ENCODE measurements at regions not wholly inside any gene's neighbourhood (a gene's known extent, or its start where the extent isn't known, plus 50 kb on each side); places are given as distances from the start of the nearest gene placed in this dataset.

DNA sequence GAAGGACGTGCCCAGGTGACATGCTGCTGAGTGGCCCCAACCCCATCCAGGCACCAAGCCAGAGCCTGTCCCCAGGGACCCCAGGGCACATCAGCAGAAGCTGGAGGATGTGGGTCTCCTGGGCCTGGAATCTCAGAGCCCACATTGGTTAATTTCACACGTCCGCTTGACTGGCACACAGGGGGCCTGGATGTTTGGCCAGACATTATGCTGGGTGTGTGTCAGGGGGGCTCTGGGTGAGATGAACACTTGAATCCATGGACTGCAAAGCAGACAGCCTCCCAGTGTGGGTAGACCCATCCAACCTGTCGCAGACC lies 79.1 kb upstream of the RET start:
- no peaks in the 10 kb centered on the region for H3K79me2 ChIP-seq (ENCODE audit: insufficient read depth, low read length)
- H3K4me3 Mint-ChIP-seq (ENCODE audit: unreplicated experiment), result no peak overlapping the region
- peaks cover 32% of the 10 kb centered on the region for H3K27me3 Mint-ChIP-seq (ENCODE audit: low read depth, unreplicated experiment)
- no peak overlapping the region for H3K27ac ChIP-seq (ENCODE audit: low read depth, low read length)
- H2AFZ ChIP-seq (ENCODE audit: low read depth, low read length), result no peak overlapping the region
- no peaks in the 10 kb centered on the region for H3K36me3 ChIP-seq (ENCODE audit: insufficient read depth, low read length)
- H3K9me3 Mint-ChIP-seq (ENCODE audit: unreplicated experiment), result peaks cover 4% of the 10 kb centered on the region
- no peaks in the 10 kb centered on the region for H3K4me1 ChIP-seq (ENCODE audit: insufficient read depth, low read length)
- H3K27me3 ChIP-seq (ENCODE audit: insufficient read depth, low read length), result no peaks in the 10 kb centered on the region
- no peaks in the 10 kb centered on the region for H3K36me3 Mint-ChIP-seq (ENCODE audit: low read depth, unreplicated experiment)
- TF ChIP-seq, protein P1, sequence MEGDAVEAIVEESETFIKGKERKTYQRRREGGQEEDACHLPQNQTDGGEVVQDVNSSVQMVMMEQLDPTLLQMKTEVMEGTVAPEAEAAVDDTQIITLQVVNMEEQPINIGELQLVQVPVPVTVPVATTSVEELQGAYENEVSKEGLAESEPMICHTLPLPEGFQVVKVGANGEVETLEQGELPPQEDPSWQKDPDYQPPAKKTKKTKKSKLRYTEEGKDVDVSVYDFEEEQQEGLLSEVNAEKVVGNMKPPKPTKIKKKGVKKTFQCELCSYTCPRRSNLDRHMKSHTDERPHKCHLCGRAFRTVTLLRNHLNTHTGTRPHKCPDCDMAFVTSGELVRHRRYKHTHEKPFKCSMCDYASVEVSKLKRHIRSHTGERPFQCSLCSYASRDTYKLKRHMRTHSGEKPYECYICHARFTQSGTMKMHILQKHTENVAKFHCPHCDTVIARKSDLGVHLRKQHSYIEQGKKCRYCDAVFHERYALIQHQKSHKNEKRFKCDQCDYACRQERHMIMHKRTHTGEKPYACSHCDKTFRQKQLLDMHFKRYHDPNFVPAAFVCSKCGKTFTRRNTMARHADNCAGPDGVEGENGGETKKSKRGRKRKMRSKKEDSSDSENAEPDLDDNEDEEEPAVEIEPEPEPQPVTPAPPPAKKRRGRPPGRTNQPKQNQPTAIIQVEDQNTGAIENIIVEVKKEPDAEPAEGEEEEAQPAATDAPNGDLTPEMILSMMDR (IDR thresholded peaks at IDR 0.05; ENCODE audit: insufficient read depth, low read depth, low read length), result no peak
- no peak for TF ChIP-seq EZH2 (IDR thresholded peaks at IDR 0.05; ENCODE audit: insufficient read depth, low read length)
- H3K27ac Mint-ChIP-seq (ENCODE audit: unreplicated experiment), result no peak overlapping the region
- H3K4me3 ChIP-seq (ENCODE audit: insufficient read depth, low read depth, low read length), result no peak overlapping the region
- no peaks in the 10 kb centered on the region for H3K9me3 ChIP-seq (ENCODE audit: insufficient read depth, low read depth, low read length)
- no peak for DNase-seq (ENCODE audit: low read depth)
- no peak for FAIRE-seq
- H3K4me2 ChIP-seq (ENCODE audit: low read length), result no peak overlapping the region
- no peaks in the 10 kb centered on the region for H3K4me1 Mint-ChIP-seq (ENCODE audit: low read depth, unreplicated experiment)
- H4K20me1 ChIP-seq (ENCODE audit: insufficient read depth, low read length), result no peaks in the 10 kb centered on the region
- H3K9ac ChIP-seq (ENCODE audit: low read length), result no peak overlapping the region

DNA sequence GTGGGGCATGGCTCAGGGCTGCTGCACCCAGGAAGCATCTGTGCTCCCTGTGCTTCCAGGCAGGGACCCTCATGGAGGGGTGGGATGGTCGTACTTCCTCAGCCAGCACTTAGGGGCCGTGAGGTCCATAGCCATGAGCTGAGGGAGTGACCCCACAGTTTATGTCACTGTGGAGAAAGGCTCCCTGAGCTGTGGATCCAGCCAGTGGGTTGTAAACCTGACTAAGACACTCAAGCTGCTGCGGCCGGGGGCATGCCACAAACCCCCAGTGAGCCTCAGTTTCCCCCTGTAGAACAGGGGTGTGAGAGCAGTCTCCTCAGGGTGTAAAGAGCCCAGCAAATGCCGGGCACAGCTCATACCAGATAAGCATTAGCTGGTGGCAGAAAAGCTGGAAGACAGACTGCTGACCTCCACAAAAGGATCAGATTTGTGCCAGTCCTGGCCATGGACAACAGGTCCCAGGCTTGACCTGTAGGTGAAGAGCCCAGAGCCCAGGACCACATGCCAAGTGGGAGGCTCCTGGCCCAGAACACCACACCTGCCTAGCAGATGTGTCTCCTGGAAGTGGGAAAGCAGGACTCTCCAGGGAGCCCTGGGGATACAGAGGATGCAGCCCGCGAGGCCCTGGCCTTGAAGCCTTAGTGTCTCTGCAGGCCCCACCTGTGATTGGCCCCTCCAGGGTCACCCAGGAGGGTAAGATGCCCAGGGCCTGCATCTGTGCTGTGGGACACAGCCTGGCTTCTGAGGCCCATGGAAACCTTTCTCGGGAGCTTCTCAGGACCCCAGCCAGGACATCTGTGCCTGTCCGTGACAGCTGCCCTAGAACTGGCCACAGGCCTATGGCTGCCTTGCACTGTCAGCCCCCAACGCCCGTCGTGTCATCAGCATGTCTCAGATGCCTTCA lies 78.1 kb upstream of the RET start:
- H3K4me3 Mint-ChIP-seq (ENCODE audit: unreplicated experiment), result no peak overlapping the region
- H3K36me3 ChIP-seq (ENCODE audit: insufficient read depth, low read length), result no peaks in the 10 kb centered on the region
- H3K27ac ChIP-seq (ENCODE audit: low read depth, low read length), result no peak overlapping the region
- H3K9ac ChIP-seq (ENCODE audit: low read length), result no peak overlapping the region
- no peaks in the 10 kb centered on the region for H3K79me2 ChIP-seq (ENCODE audit: insufficient read depth, low read length)
- H3K36me3 Mint-ChIP-seq (ENCODE audit: low read depth, unreplicated experiment), result no peaks in the 10 kb centered on the region
- no peak overlapping the region for H3K4me3 ChIP-seq (ENCODE audit: insufficient read depth, low read depth, low read length)
- no peaks in the 10 kb centered on the region for H3K4me1 ChIP-seq (ENCODE audit: insufficient read depth, low read length)
- H3K27me3 ChIP-seq (ENCODE audit: insufficient read depth, low read length), result no peaks in the 10 kb centered on the region
- no peak for FAIRE-seq
- no peaks in the 10 kb centered on the region for H4K20me1 ChIP-seq (ENCODE audit: insufficient read depth, low read length)
- no peak overlapping the region for H3K27ac Mint-ChIP-seq (ENCODE audit: unreplicated experiment)
- peaks cover 32% of the 10 kb centered on the region for H3K27me3 Mint-ChIP-seq (ENCODE audit: low read depth, unreplicated experiment)
- no peak overlapping the region for H2AFZ ChIP-seq (ENCODE audit: low read depth, low read length)
- H3K9me3 Mint-ChIP-seq (ENCODE audit: unreplicated experiment), result peaks cover 4% of the 10 kb centered on the region
- no peak for TF ChIP-seq EZH2 (IDR thresholded peaks at IDR 0.05; ENCODE audit: insufficient read depth, low read length)
- TF ChIP-seq, protein P1 (IDR thresholded peaks at IDR 0.05; ENCODE audit: insufficient read depth, low read depth, low read length), result no peak
- H3K4me2 ChIP-seq (ENCODE audit: low read length), result no peak overlapping the region
- H3K9me3 ChIP-seq (ENCODE audit: insufficient read depth, low read depth, low read length), result no peaks in the 10 kb centered on the region
- no peaks in the 10 kb centered on the region for H3K4me1 Mint-ChIP-seq (ENCODE audit: low read depth, unreplicated experiment)
- no peak for DNase-seq (ENCODE audit: low read depth)

DNA sequence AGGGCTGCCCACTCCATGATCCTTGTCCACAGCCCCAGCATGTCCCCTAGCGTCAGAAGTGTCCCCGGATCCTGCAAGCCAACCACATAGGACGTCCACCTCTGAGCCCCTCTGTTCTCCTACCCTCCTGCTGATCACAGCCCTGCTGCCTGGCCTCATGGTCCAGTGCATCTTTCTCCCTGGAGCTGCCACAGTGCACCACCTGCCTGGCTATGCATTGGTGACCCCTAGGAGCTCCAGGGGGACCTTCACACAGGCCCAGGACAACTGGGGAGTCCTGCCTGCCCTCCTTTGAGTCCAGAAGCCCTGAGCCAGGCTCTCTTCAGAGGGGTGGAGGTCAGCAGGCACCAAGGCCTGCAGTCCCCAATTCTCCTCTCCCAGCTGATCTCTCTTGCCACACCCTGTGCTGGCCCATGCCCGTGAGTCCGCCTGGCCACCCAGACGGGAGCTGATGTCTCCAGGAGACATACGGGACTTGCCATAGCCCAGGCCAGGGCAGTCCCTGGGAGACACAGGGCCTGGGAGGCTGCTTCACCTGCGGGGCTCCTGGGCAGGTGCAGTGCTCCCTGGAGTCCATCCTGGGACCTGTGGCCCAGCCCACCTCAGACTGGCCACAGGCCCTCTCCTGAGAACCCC lies 77.4 kb upstream of the RET start:
- H3K79me2 ChIP-seq (ENCODE audit: insufficient read depth, low read length), result no peaks in the 10 kb centered on the region
- H3K4me3 ChIP-seq (ENCODE audit: insufficient read depth, low read depth, low read length), result no peak overlapping the region
- Mint-ChIP-seq H3K36me3 (ENCODE audit: low read depth, unreplicated experiment) (no peaks in the 10 kb centered on the region), H3K4me1 (ENCODE audit: low read depth, unreplicated experiment) (no peaks in the 10 kb centered on the region), H3K27me3 (ENCODE audit: low read depth, unreplicated experiment) (peaks cover 32% of the 10 kb centered on the region), H3K4me3 (ENCODE audit: unreplicated experiment) (no peak overlapping the region), H3K27ac (ENCODE audit: unreplicated experiment) (no peak overlapping the region), H3K9me3 (ENCODE audit: unreplicated experiment) (peaks cover 4% of the 10 kb centered on the region)
- no peak overlapping the region for H3K27ac ChIP-seq (ENCODE audit: low read depth, low read length)
- no peaks in the 10 kb centered on the region for H3K27me3 ChIP-seq (ENCODE audit: insufficient read depth, low read length)
- FAIRE-seq, result no peak
- no peaks in the 10 kb centered on the region for H3K4me1 ChIP-seq (ENCODE audit: insufficient read depth, low read length)
- no peaks in the 10 kb centered on the region for H3K9me3 ChIP-seq (ENCODE audit: insufficient read depth, low read depth, low read length)
- H4K20me1 ChIP-seq (ENCODE audit: insufficient read depth, low read length), result no peaks in the 10 kb centered on the region
- no peak overlapping the region for H3K4me2 ChIP-seq (ENCODE audit: low read length)
- H3K36me3 ChIP-seq (ENCODE audit: insufficient read depth, low read length), result no peaks in the 10 kb centered on the region
- no peak overlapping the region for H3K9ac ChIP-seq (ENCODE audit: low read length)
- DNase-seq (ENCODE audit: low read depth), result no peak
- TF ChIP-seq, protein P1 (IDR thresholded peaks at IDR 0.05; ENCODE audit: insufficient read depth, low read depth, low read length), result no peak
- TF ChIP-seq EZH2 (IDR thresholded peaks at IDR 0.05; ENCODE audit: insufficient read depth, low read length), result no peak
- H2AFZ ChIP-seq (ENCODE audit: low read depth, low read length), result no peak overlapping the region

Measured in astrocyte (in vitro differentiated cells and primary cell).